HepG2 (cell line): ENCODE measurements at regions not wholly inside any gene's neighbourhood (a gene's known extent, or its start where the extent isn't known, plus 50 kb on each side); places are given as distances from the start of the nearest gene placed in this dataset.

ENCODE experiments used
- ATAC-seq: fragments of 200-7000 bp; cut with Tn5 transposase; 3 replicates; pipeline ENCODE4 v1.9.1; 2020; ENCODE audit warnings: mild to moderate bottlenecking, moderate library complexity
- BruUV-seq: library from RNA; stranded (reverse); fragments of 400-500 nt; replicated peaks from 2 replicates; lab custom pipeline; 2021; lab: Mats Ljungman, UMichigan
- CTCF ChIA-PET: fragments of 300-600 bp; formaldehyde crosslinking; extraction: SDS; loops from one replicate; lab custom pipeline; 2021; ENCODE audit warnings: low total read pairs, inconsistent platforms, low intra/inter-chr PET ratio; lab: Yijun Ruan, JAX
- POLR2A ChIA-PET: fragments of 350-600 bp; sonication (Branson Sonifier 250); formaldehyde crosslinking; loops from one replicate; lab custom pipeline; 2020; ENCODE audit warnings: antibody characterized with exemption, inconsistent platforms; lab: Yijun Ruan, JAX
- DNase-seq: peaks from one replicate; pipeline ENCODE4 v3.0.0-alpha.2; 2015; ENCODE audit warnings: low spot score
- FAIRE-seq: peaks from 3 replicates; lab custom pipeline; 2011; peaks lifted over from hg19 to GRCh38; lab: Jason Lieb, UNC
- H2AFZ ChIP-seq: one replicate; pipeline ENCODE4 v1.6.1; 2011; ENCODE audit warnings: low read length, inconsistent platforms
- H3K27ac ChIP-seq: fragments of 300-600 bp; 3 replicates; pipeline ENCODE4 v1.8.0; 2011; ENCODE audit warnings: mixed run types, mild to moderate bottlenecking, mixed read lengths, low read length, inconsistent platforms; ENCODE audit not compliant: insufficient read depth; ENCODE audit errors: extremely low read length
- H3K27me3 ChIP-seq, 2 experiments: fragments of 200-600 bp in 1 of 2; 2 replicates in 1 of 2; 3 replicates in 1 of 2; pipeline versions ENCODE4 v1.6.0 to v1.8.0; 2011; ENCODE audit warnings: low read length in 2 of 2, mild to moderate bottlenecking in 2 of 2, moderate library complexity in 2 of 2, inconsistent platforms in 1 of 2; ENCODE audit not compliant: insufficient read depth in 2 of 2, control insufficient read depth in 1 of 2
- H3K36me3 ChIP-seq, 2 experiments: fragments of 200-600 bp in 1 of 2; replicated peaks in 1 of 2; 2 replicates in 1 of 2; 3 replicates in 1 of 2; pipeline versions ENCODE4 v1.5.1 to v1.8.0; 2011; ENCODE audit warnings: low read length in 2 of 2, inconsistent platforms in 1 of 2; ENCODE audit not compliant: insufficient read depth in 2 of 2, control insufficient read depth in 1 of 2
- H3K4me1 ChIP-seq: 2 replicates; pipeline ENCODE4 v1.5.1; 2012; ENCODE audit warnings: low read length, inconsistent platforms; ENCODE audit not compliant: insufficient read depth
- H3K4me2 ChIP-seq: 2 replicates; pipeline ENCODE4 v1.6.0; 2011; ENCODE audit warnings: low read depth, low read length, inconsistent platforms
- H3K4me3 ChIP-seq, 3 experiments: fragments of 200-600 bp in 1 of 3; sonication (generic), shearing (Covaris generic) in 1 of 3; replicated peaks in 1 of 3; 2 replicates each; pipeline ENCODE4 v1.5.1; 2011 to 2016; ENCODE audit warnings: low read length in 3 of 3, inconsistent platforms in 2 of 3, low read depth in 2 of 3, mild to moderate bottlenecking in 2 of 3, control low read depth in 1 of 3, mixed read lengths in 1 of 3; ENCODE audit not compliant: insufficient read depth in 1 of 3
- H3K79me2 ChIP-seq: one replicate; pipeline ENCODE4 v1.6.1; 2011; ENCODE audit warnings: low read length, inconsistent platforms; ENCODE audit not compliant: insufficient read depth
- H3K9ac ChIP-seq: 2 replicates; pipeline ENCODE4 v1.6.0; 2011; ENCODE audit warnings: mild to moderate bottlenecking, low read depth, low read length, inconsistent platforms; ENCODE audit not compliant: insufficient read depth
- H3K9me3 ChIP-seq: 2 replicates; pipeline ENCODE4 v1.5.1; 2012; ENCODE audit warnings: mild to moderate bottlenecking, low read length
- H4K20me1 ChIP-seq: 2 replicates; pipeline ENCODE4 v1.6.0; 2011; ENCODE audit warnings: inconsistent platforms, mild to moderate bottlenecking, low read length, moderate library complexity; ENCODE audit not compliant: insufficient read depth
- KDM5B ChIP-seq: sonication (generic); formaldehyde crosslinking; IDR thresholded peaks from 2 replicates; pipeline ENCODE4 v1.4.0; 2020; ENCODE audit warnings: missing genetic modification reagents, mild to moderate bottlenecking, borderline replicate concordance
- KLF9 ChIP-seq: IDR thresholded peaks from 2 replicates; pipeline ENCODE4 v1.6.1; 2016; ENCODE audit warnings: low read depth
- KMT2B ChIP-seq: IDR thresholded peaks from 2 replicates; pipeline ENCODE4 v1.6.1; 2016; ENCODE audit warnings: missing genetic modification reagents, missing compliant biosample characterization
- MEIS2 ChIP-seq: sonication (generic); formaldehyde crosslinking; IDR thresholded peaks from 2 replicates; pipeline ENCODE4 v1.9.0; 2021; ENCODE audit warnings: mild to moderate bottlenecking, missing genetic modification reagents
- NFYB ChIP-seq: sonication (generic); formaldehyde crosslinking; IDR thresholded peaks from 2 replicates; pipeline ENCODE4 v1.4.0; 2020; ENCODE audit warnings: missing genetic modification reagents
- NR2C2 ChIP-seq: sonication (generic); formaldehyde crosslinking; IDR thresholded peaks from 2 replicates; pipeline ENCODE4 v1.4.0; 2020; ENCODE audit warnings: missing genetic modification reagents, mild to moderate bottlenecking, moderate library complexity, borderline replicate concordance
- PRMT3 ChIP-seq: sonication (generic); formaldehyde crosslinking; IDR thresholded peaks from 2 replicates; pipeline ENCODE4 v1.8.1; 2022; ENCODE audit warnings: low read depth, mild to moderate bottlenecking, moderate library complexity, missing genetic modification reagents, borderline replicate concordance
- SIN3A ChIP-seq: IDR thresholded peaks from 2 replicates; pipeline ENCODE4 v1.6.1; 2011; ENCODE audit warnings: low read depth, mild to moderate bottlenecking, control low read depth, low read length, borderline replicate concordance
- ZFP1 ChIP-seq: IDR thresholded peaks from 2 replicates; pipeline ENCODE4 v1.6.1; 2016
- ZMYM3 ChIP-seq: sonication (generic); formaldehyde crosslinking; IDR thresholded peaks from 2 replicates; pipeline ENCODE4 v1.5.1; 2020; ENCODE audit warnings: mild to moderate bottlenecking, missing genetic modification reagents
- ZMYM4 ChIP-seq: sonication (generic); formaldehyde crosslinking; IDR thresholded peaks from 2 replicates; pipeline ENCODE4 v1.8.1; 2023; ENCODE audit warnings: mild to moderate bottlenecking, missing genetic modification reagents
- ZNF260 ChIP-seq: sonication (generic); formaldehyde crosslinking; IDR thresholded peaks from 2 replicates; pipeline ENCODE4 v1.4.0; 2020; ENCODE audit warnings: missing genetic modification reagents, low read depth, mild to moderate bottlenecking, borderline replicate concordance
- ZNF335 ChIP-seq: sonication (generic); formaldehyde crosslinking; IDR thresholded peaks from 2 replicates; pipeline ENCODE4 v1.4.0; 2020; ENCODE audit warnings: missing genetic modification reagents
- ZNF556 ChIP-seq: sonication (generic); formaldehyde crosslinking; IDR thresholded peaks from 2 replicates; pipeline ENCODE4 v1.4.0; 2020; ENCODE audit warnings: mild to moderate bottlenecking, missing genetic modification reagents, borderline replicate concordance
- ZNF558 ChIP-seq: sonication (generic); formaldehyde crosslinking; IDR thresholded peaks from 2 replicates; pipeline ENCODE4 v1.9.0; 2022; ENCODE audit warnings: mild to moderate bottlenecking, missing genetic modification reagents, borderline replicate concordance
- ZNF672 ChIP-seq: sonication (generic); formaldehyde crosslinking; IDR thresholded peaks from 2 replicates; pipeline ENCODE4 v1.8.1; 2022; ENCODE audit warnings: missing genetic modification reagents
- ZNF678 ChIP-seq: sonication (generic); formaldehyde crosslinking; IDR thresholded peaks from 2 replicates; pipeline ENCODE4 v1.4.0; 2020; ENCODE audit warnings: mild to moderate bottlenecking, missing genetic modification reagents
- ZSCAN31 ChIP-seq: sonication (generic); formaldehyde crosslinking; IDR thresholded peaks from 2 replicates; pipeline ENCODE4 v1.5.0; 2020; ENCODE audit warnings: low read depth, mild to moderate bottlenecking, missing genetic modification reagents
- WGBS: methylation state at CpG from one replicate; pipeline ENCODE4 v1.1.6; 2017; ENCODE audit warnings: low lambda C conversion rate; 5-methylcytosine and 5-hydroxymethylcytosine counted together
- in situ Hi-C: cut with HindIII; loops from 2 replicates; pipeline ENCODE4 v1.10.0; 2017; ENCODE audit warnings: low pct_unique_long_range_greater_than_20kb; ENCODE audit not compliant: extremely low pct_ligation_motif_present
- intact Hi-C: fragments of 100-400 bp; cut with micrococcal nuclease; formaldehyde crosslinking; loops from one replicate; pipeline ENCODE4 v1.10.0; 2022; ENCODE audit not compliant: unreplicated experiment
- TF ChIP-seq, protein P1 (sequence below): sonication (generic); formaldehyde crosslinking; IDR thresholded peaks from 2 replicates; pipeline ENCODE4 v1.8.0; 2022; ENCODE audit warnings: mild to moderate bottlenecking, missing genetic modification reagents, moderate library complexity

DNA sequence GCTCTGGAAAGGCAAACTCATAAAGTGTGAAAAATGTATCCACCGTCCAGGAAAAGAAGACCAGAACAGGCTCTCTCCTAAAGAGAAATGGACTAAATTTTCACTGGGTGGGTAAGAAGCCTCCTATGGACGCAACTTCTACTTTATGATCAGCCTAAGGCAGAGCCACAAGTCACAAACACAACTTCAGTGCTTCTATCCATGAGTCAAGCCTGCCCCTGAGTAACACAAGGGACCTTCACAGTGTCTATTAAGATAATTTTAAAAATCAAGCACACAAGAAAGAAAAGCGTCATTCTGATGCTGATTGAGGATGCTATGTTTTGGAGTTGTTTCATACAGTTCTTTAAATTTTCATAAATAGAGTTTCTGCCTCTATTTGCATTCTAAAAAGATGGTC lies 601.7 kb upstream of the ARID1B start:
- in situ Hi-C loops, result no loop called here
- Histone ChIP-seq H3K4me2 (no peak overlapping the region), H3K4me3 (no peak overlapping the region), H3K9me3 (0 out of 2 replicates have a peak, but pooled peaks cover 3% of the 10 kb centered on the region), H3K79me2 (no peaks in the 10 kb centered on the region), H3K27me3 (no peaks in the 10 kb centered on the region), H2AFZ (no peak overlapping the region), H3K4me1 (no peaks in the 10 kb centered on the region), H3K9ac (no peak overlapping the region), H3K27ac (no peak overlapping the region), H4K20me1 (no peaks in the 10 kb centered on the region), H3K36me3 (no peaks in the 10 kb centered on the region)
- TF ChIP-seq KLF9 (CRISPR knock-in tag) (no peak), ZNF260 (CRISPR knock-in tag) (no peak), KMT2B (CRISPR knock-in tag) (no peak), ZMYM4 (CRISPR knock-in tag) (no peak), ZFP1 (no peak), ZSCAN31 (CRISPR knock-in tag) (no peak), ZNF556 (no peak), ZNF672 (CRISPR knock-in tag) (no peak), PRMT3 (CRISPR knock-in tag) (no peak), ZNF558 (CRISPR knock-in tag) (no peak), MEIS2 (CRISPR knock-in tag) (no peak), ZNF678 (CRISPR knock-in tag) (no peak), ZMYM3 (CRISPR knock-in tag) (no peak), SIN3A (no peak), NR2C2 (no peak), NFYB (no peak), KDM5B (CRISPR knock-in tag) (no peak), ZNF335 (no peak)
- TF ChIP-seq, protein P1, sequence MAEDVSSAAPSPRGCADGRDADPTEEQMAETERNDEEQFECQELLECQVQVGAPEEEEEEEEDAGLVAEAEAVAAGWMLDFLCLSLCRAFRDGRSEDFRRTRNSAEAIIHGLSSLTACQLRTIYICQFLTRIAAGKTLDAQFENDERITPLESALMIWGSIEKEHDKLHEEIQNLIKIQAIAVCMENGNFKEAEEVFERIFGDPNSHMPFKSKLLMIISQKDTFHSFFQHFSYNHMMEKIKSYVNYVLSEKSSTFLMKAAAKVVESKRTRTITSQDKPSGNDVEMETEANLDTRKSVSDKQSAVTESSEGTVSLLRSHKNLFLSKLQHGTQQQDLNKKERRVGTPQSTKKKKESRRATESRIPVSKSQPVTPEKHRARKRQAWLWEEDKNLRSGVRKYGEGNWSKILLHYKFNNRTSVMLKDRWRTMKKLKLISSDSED (CRISPR knock-in tag), result no peak
- intact Hi-C loops, result loop anchor here (5.0 kb wide), 1 partner anchor 187 kb away; no protein-coding TSS in a partner anchor
- POLR2A ChIA-PET, result no interaction called here
- no TSS peak for BruUV-seq
- CTCF ChIA-PET, result no interaction called here
- ATAC-seq (no peak), FAIRE-seq (no peak), DNase-seq (no peak)
- WGBS, result 6% methylated on average over 2 of the region's 3 CpGs
